H1 (cell line): ENCODE measurements at regions not wholly inside any gene's neighbourhood (a gene's known extent, or its start where the extent isn't known, plus 50 kb on each side); places are given as distances from the start of the nearest gene placed in this dataset.

Experiments used
- POLR2A ChIP-seq, 2 experiments: IDR thresholded peaks; 1 replicate in 1 of 2; 2 replicates in 1 of 2; pipeline ENCODE4 v1.6.1; 2011; ENCODE audit warnings: low read depth in 2 of 2, low read length in 2 of 2, mild to moderate bottlenecking in 2 of 2; ENCODE audit errors: control extremely low read depth in 1 of 2
- SIN3A ChIP-seq, 2 experiments: IDR thresholded peaks in 1 of 2; conservative IDR thresholded peaks in 1 of 2; 2 replicates each; pipeline ENCODE4 v1.6.1; 2011 to 2012; ENCODE audit warnings: low read length in 2 of 2, improper control_type of control experiment in 1 of 2, low read depth in 1 of 2, mild to moderate bottlenecking in 1 of 2
- TF ChIP-seq, protein P1 (sequence below), 3 experiments: IDR thresholded peaks; 1 replicate in 2 of 3; 2 replicates in 1 of 3; pipeline versions ENCODE4 v1.5.1 to v1.6.1; 2011; ENCODE audit warnings: low read length in 3 of 3, mild to moderate bottlenecking in 3 of 3, inconsistent platforms in 2 of 3, low read depth in 1 of 3, moderate library complexity in 1 of 3; ENCODE audit not compliant: insufficient read depth in 1 of 3; ENCODE audit errors: control extremely low read depth in 1 of 3

DNA sequence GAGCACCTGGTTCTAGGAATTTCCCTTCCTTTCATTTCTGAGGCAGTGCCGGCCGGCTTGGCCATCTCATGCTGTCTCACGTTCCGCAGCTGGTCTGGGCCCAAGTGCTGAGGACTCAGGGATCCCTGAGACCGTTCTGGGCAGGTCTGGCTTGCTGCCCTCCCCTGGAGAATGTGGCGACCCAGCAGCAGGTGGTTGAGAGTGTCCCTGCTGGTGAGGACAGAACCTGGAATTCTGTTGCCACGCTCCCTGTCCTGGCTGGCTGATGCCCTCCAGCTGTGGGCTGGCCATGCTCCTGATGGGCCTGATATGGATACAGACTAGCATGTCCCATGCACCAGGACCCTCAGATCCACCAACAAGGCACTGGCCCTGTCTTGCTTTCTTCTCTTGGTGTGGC, 114.0 kb upstream of the C1QTNF9B start:
- TF ChIP-seq SIN3A (conservative IDR thresholded peaks at IDR 0.05 in 1 of 2, IDR thresholded peaks at IDR 0.05 in 1 of 2; ENCODE audit: low read depth in 1 of 2, low read length in 2 of 2) (no peak), POLR2A (IDR thresholded peaks at IDR 0.05; ENCODE audit: control extremely low read depth in 1 of 2, low read depth in 2 of 2, low read length in 2 of 2) (no peak)
- TF ChIP-seq, protein P1, sequence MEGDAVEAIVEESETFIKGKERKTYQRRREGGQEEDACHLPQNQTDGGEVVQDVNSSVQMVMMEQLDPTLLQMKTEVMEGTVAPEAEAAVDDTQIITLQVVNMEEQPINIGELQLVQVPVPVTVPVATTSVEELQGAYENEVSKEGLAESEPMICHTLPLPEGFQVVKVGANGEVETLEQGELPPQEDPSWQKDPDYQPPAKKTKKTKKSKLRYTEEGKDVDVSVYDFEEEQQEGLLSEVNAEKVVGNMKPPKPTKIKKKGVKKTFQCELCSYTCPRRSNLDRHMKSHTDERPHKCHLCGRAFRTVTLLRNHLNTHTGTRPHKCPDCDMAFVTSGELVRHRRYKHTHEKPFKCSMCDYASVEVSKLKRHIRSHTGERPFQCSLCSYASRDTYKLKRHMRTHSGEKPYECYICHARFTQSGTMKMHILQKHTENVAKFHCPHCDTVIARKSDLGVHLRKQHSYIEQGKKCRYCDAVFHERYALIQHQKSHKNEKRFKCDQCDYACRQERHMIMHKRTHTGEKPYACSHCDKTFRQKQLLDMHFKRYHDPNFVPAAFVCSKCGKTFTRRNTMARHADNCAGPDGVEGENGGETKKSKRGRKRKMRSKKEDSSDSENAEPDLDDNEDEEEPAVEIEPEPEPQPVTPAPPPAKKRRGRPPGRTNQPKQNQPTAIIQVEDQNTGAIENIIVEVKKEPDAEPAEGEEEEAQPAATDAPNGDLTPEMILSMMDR (IDR thresholded peaks at IDR 0.05; ENCODE audit: control extremely low read depth in 1 of 3, insufficient read depth in 1 of 3, low read depth in 1 of 3, low read length in 3 of 3) = no peak
